ENCODE measurements at regions not wholly inside any gene's neighbourhood (a gene's known extent, or its start where the extent isn't known, plus 50 kb on each side); places are given as distances from the start of the nearest gene placed in this dataset.

DNA sequence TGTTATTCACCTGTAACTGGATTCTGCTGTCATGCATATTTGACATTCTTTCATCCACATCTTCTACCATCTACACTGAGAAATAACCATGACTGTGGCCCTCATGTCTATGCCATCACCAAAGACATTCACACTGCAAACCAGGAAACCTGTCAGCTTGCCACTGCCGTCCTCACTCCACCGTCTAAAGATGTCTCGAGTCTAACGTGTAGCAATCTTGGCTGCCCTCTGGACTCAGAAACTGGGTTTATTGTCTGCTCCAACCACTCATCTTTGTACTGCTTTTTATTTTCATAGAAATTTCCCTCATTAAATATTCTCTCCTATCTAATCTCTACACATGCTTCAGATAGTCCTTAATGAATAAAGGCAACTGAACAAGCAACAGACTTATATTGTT lies 57.1 kb downstream of the CRYGS start (continued):
- TF ChIP-seq, protein P1, sequence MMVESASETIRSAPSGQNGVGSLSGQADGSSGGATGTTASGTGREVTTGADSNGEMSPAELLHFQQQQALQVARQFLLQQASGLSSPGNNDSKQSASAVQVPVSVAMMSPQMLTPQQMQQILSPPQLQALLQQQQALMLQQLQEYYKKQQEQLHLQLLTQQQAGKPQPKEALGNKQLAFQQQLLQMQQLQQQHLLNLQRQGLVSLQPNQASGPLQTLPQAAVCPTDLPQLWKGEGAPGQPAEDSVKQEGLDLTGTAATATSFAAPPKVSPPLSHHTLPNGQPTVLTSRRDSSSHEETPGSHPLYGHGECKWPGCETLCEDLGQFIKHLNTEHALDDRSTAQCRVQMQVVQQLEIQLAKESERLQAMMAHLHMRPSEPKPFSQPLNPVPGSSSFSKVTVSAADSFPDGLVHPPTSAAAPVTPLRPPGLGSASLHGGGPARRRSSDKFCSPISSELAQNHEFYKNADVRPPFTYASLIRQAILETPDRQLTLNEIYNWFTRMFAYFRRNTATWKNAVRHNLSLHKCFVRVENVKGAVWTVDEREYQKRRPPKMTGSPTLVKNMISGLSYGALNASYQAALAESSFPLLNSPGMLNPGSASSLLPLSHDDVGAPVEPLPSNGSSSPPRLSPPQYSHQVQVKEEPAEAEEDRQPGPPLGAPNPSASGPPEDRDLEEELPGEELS (CRISPR knock-in tag; IDR thresholded peaks at IDR 0.05; ENCODE audit: borderline replicate concordance), result no peak
- no peak for TF ChIP-seq POLR2AphosphoS2 (IDR thresholded peaks at IDR 0.05; ENCODE audit: low read length)

DNA sequence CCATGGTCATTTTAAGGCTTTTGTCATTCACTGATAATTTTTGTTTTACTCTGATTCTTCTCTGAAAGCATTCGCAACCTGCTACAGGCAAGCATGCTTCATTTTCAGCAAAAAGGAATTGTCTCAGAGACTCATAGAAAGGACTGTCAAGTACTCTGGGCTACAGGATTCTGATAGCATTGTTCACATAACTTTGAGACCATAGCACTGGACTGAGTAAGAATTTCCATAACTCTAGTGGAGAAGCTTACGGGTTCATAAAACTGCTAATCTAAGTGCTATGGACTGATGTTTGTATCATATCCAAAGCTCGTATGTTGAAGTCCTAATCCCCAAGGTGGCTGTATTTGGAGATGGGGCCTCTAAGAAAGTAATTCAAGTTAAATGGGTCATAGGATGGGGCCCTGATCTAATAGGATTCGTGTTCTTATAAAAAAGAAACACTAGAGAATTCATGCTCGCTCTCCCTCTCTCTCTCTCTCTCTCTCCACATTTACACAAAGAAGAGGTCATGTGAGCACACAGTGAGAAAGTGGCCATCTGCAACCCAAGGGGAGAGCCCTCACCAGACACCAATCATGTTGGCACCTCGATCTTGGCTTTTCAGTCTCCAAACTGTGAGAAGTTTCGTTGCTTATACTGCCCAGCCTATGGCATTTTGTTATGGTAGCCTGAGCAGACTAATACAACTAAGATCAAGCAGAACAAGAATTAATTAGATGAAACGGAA lies 60.4 kb downstream of the CRYGS start:
- in situ Hi-C loops (cut with MboI), result no loop called here
- no peak for DNase-seq (ENCODE audit: extremely low read depth in 1 of 4, low spot score in 3 of 4)
- Histone ChIP-seq H3K27ac (ENCODE audit: extremely low read depth, low read depth, low read length) (no peak overlapping the region), H3K9ac (ENCODE audit: insufficient read depth in 1 of 2, low read depth in 2 of 2, low read length in 2 of 2) (no peak overlapping the region), H4K20me1 (replicated peaks; ENCODE audit: control insufficient read depth, insufficient read depth, low read length) (no peaks in the 10 kb centered on the region), H3K27me3 (ENCODE audit: control insufficient read depth in 2 of 2, insufficient read depth in 2 of 2, low read length in 2 of 2) (no peaks in the 10 kb centered on the region; a peak in 1 of 5 replicates), H3K9me1 (ENCODE audit: control insufficient read depth, insufficient read depth, low read length) (no peaks in the 10 kb centered on the region), H3K79me2 (ENCODE audit: control insufficient read depth, insufficient read depth, low read length) (no peaks in the 10 kb centered on the region), H3K4me1 (replicated peaks in 1 of 2; ENCODE audit: control insufficient read depth in 2 of 2, insufficient read depth in 2 of 2, low read length in 2 of 2) (no peaks in the 10 kb centered on the region), H3K4me2 (ENCODE audit: insufficient read depth, low read length) (no peak overlapping the region), H2AFZ (ENCODE audit: low read depth, low read length) (no peak overlapping the region), H3K36me3 (ENCODE audit: control insufficient read depth, insufficient read depth, low read length) (no peaks in the 10 kb centered on the region), H3K9me3 (replicated peaks; ENCODE audit: control insufficient read depth, insufficient read depth, low read depth, low read length) (no peaks in the 10 kb centered on the region), H3K4me3 (no peak overlapping the region)
- intact Hi-C loops (cut with micrococcal nuclease), result no loop called here
- no peak for ATAC-seq
- BruUV-seq (replicated peaks), result no TSS peak
- no peak for FAIRE-seq
- TF ChIP-seq FOXJ3 (CRISPR knock-in tag; IDR thresholded peaks at IDR 0.05) (no peak), FOSL1 (tag; conservative IDR thresholded peaks at IDR 0.05) (0 out of 2 replicates have a peak, but pooled peaks have one; percentile 29), PTTG1 (tag; IDR thresholded peaks at IDR 0.05; ENCODE audit: low read depth) (no peak), ZFP1 (CRISPR knock-in tag; IDR thresholded peaks at IDR 0.05) (no peak), PHF21A (IDR thresholded peaks at IDR 0.05; ENCODE audit: borderline replicate concordance, low read depth) (no peak), CHD1 (IDR thresholded peaks at IDR 0.05; ENCODE audit: low read length) (no peak), NR2F6 (CRISPR knock-in tag; IDR thresholded peaks at IDR 0.05) (no peak)
- TF ChIP-seq, protein P2, sequence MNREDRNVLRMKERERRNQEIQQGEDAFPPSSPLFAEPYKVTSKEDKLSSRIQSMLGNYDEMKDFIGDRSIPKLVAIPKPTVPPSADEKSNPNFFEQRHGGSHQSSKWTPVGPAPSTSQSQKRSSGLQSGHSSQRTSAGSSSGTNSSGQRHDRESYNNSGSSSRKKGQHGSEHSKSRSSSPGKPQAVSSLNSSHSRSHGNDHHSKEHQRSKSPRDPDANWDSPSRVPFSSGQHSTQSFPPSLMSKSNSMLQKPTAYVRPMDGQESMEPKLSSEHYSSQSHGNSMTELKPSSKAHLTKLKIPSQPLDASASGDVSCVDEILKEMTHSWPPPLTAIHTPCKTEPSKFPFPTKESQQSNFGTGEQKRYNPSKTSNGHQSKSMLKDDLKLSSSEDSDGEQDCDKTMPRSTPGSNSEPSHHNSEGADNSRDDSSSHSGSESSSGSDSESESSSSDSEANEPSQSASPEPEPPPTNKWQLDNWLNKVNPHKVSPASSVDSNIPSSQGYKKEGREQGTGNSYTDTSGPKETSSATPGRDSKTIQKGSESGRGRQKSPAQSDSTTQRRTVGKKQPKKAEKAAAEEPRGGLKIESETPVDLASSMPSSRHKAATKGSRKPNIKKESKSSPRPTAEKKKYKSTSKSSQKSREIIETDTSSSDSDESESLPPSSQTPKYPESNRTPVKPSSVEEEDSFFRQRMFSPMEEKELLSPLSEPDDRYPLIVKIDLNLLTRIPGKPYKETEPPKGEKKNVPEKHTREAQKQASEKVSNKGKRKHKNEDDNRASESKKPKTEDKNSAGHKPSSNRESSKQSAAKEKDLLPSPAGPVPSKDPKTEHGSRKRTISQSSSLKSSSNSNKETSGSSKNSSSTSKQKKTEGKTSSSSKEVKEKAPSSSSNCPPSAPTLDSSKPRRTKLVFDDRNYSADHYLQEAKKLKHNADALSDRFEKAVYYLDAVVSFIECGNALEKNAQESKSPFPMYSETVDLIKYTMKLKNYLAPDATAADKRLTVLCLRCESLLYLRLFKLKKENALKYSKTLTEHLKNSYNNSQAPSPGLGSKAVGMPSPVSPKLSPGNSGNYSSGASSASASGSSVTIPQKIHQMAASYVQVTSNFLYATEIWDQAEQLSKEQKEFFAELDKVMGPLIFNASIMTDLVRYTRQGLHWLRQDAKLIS (CRISPR knock-in tag; IDR thresholded peaks at IDR 0.05), result no peak
- POLR2A ChIA-PET, result no interaction called here
- CTCF ChIA-PET (ENCODE audit: low intra/inter-chr PET ratio), result interaction anchor here (0.6 kb wide), 1 partner anchor 56 kb away, joined by 4 read pairs; no protein-coding TSS in a partner anchor
- 2% methylated on average over 8 of the region's 8 CpGs for WGBS (ENCODE audit: insufficient coverage, low coverage, missing lambda C conversion rate)

Measured in K562 (cell line).